ENCODE measurements at regions not wholly inside any gene's neighbourhood (a gene's known extent, or its start where the extent isn't known, plus 50 kb on each side); places are given as distances from the start of the nearest gene placed in this dataset.

DNA sequence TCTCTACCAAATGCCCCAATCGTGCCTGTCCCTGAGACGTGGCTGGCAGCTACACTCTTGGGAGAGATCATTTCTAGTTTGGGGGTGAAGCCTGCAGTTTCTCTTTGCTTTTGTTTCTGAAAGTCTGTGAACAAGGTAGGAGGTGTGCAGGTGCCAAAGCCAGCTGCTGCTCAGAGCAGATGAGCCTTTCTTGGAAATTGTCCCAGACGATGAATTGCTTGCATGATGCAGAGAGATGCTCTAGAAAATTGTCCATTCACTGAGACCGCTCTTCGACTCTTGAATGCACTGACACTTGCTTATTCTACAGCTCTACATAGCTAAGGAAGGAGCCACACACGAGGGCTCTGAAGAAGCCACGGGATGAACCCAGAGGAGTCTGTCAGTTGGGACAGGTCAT is 225.6 kb upstream of the E2F8 start:
- no peak overlapping the region for H3K4me3 ChIP-seq (ENCODE audit: insufficient read depth, low read depth, low read length, poor library complexity, severe bottlenecking)
- H3K4me1 ChIP-seq (ENCODE audit: control insufficient read depth, insufficient read depth, low read length, poor library complexity, severe bottlenecking) = no peaks in the 10 kb centered on the region
- no peaks in the 10 kb centered on the region for H3K9me3 ChIP-seq (ENCODE audit: control insufficient read depth, low read length)
- no peaks in the 10 kb centered on the region for H3K36me3 ChIP-seq (ENCODE audit: control insufficient read depth, insufficient read depth, low read length)
- H3K27me3 ChIP-seq (replicated peaks; ENCODE audit: control insufficient read depth, insufficient read depth, low read length, poor library complexity, severe bottlenecking) = no peaks in the 10 kb centered on the region
- no peak overlapping the region for H3K27ac ChIP-seq (ENCODE audit: insufficient read depth, low read length, poor library complexity, severe bottlenecking)
- DNase-seq = no peak

DNA sequence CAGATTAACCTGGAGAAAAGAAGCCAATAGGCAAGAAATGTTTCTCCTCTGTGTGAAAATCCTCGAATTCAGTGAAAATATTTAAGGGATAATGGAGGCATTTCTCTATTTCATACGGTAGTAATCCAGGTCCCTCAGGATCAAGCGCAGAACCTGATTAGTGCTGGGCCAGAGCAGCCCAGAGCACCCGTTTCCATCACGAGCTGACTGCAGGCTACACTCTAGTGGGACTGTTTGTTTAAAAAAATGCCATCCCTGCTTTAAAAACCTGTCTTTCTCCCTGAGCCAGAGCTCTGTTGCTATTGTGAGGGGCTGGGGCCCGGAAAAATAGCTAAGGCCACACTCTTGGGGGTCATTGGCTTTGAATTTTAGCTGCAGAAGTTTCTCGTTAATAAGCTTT is 223.2 kb upstream of the E2F8 start:
- no peak for DNase-seq
- no peaks in the 10 kb centered on the region for H3K36me3 ChIP-seq (ENCODE audit: control insufficient read depth, insufficient read depth, low read length)
- H3K4me1 ChIP-seq (ENCODE audit: control insufficient read depth, insufficient read depth, low read length, poor library complexity, severe bottlenecking) = no peaks in the 10 kb centered on the region
- H3K4me3 ChIP-seq (ENCODE audit: insufficient read depth, low read depth, low read length, poor library complexity, severe bottlenecking) = no peak overlapping the region
- H3K27ac ChIP-seq (ENCODE audit: insufficient read depth, low read length, poor library complexity, severe bottlenecking) = no peak overlapping the region
- no peaks in the 10 kb centered on the region for H3K9me3 ChIP-seq (ENCODE audit: control insufficient read depth, low read length)
- H3K27me3 ChIP-seq (replicated peaks; ENCODE audit: control insufficient read depth, insufficient read depth, low read length, poor library complexity, severe bottlenecking) = no peaks in the 10 kb centered on the region

DNA sequence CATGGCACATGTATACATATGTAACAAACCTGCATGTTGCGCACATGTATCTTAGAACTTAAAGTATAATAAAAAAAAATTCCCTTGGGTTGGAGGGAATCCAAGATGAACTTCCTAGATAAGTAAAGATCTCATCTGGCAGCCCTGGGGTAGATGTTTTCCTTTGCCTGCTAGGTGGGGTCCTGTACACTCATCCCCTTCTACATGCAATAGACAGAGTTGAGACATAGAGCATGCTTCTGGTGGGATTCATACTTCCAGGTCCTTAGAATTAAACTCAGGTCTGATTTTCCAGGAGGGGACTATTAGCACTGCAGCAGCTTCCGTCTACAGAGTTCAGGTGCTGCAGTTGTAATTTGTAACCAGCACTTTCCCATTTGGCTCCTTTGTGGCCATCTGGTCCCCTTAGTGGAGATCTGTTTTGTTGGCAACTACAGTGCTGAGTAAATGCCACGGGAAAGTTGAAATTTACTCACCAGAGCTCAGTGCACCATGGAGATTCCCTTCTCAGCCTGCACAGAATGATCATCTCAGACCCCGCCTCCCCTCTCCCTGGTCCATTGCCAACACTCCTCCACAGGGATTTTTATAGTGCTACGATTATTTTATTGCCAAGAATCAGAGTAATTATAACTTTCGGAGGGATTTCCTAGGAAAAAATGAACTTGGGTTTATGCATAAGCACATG is 220.1 kb upstream of the E2F8 start:
- Histone ChIP-seq H3K27ac (ENCODE audit: insufficient read depth, low read length, poor library complexity, severe bottlenecking) (no peak overlapping the region), H3K9me3 (ENCODE audit: control insufficient read depth, low read length) (no peaks in the 10 kb centered on the region), H3K36me3 (ENCODE audit: control insufficient read depth, insufficient read depth, low read length) (no peaks in the 10 kb centered on the region), H3K27me3 (replicated peaks; ENCODE audit: control insufficient read depth, insufficient read depth, low read length, poor library complexity, severe bottlenecking) (no peaks in the 10 kb centered on the region), H3K4me1 (ENCODE audit: control insufficient read depth, insufficient read depth, low read length, poor library complexity, severe bottlenecking) (no peaks in the 10 kb centered on the region), H3K4me3 (ENCODE audit: insufficient read depth, low read depth, low read length, poor library complexity, severe bottlenecking) (no peak overlapping the region)
- DNase-seq = no peak

DNA sequence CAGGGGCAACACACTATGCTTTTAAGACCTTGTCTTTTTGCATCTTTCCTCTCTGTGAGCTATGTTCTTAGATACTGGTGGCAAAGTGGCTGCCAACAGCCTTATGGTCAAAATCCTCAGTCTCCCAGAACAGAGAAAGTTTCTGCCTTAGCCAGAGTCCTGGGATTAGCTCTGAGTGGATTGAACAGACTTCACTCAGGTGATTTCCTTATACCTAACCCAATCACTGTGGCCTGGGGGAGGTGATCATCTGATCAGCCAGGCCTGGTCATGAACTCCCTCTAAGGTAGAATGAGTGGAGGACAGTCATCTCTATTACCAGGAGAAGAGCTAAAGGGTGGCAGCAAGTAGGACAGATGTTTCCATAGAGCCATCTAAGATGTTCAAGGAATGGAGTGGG is 218.5 kb upstream of the E2F8 start:
- Histone ChIP-seq H3K4me1 (ENCODE audit: control insufficient read depth, insufficient read depth, low read length, poor library complexity, severe bottlenecking) (no peaks in the 10 kb centered on the region), H3K9me3 (ENCODE audit: control insufficient read depth, low read length) (no peaks in the 10 kb centered on the region), H3K36me3 (ENCODE audit: control insufficient read depth, insufficient read depth, low read length) (no peaks in the 10 kb centered on the region), H3K27me3 (replicated peaks; ENCODE audit: control insufficient read depth, insufficient read depth, low read length, poor library complexity, severe bottlenecking) (no peaks in the 10 kb centered on the region), H3K4me3 (ENCODE audit: insufficient read depth, low read depth, low read length, poor library complexity, severe bottlenecking) (no peak overlapping the region), H3K27ac (ENCODE audit: insufficient read depth, low read length, poor library complexity, severe bottlenecking) (no peak overlapping the region)
- DNase-seq = no peak

DNA sequence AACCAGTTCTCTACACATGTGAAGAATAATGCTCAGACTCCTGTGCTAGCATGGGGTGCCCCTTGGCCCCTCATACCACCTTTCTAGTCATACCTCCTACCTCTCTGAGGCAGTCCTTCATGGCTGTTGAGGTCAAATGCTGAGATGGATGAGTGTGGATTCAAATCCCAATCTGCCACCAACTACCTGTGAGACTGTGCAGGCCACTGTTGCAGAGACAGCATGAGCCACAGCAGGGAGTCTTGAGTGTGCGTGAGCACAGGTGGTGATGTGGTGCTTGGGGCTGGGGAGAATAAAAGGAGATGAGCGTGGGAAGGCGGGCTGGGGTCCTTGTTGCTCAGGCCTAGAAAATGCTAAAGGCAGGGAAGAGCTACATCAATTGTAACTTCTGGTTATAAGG is 218.0 kb upstream of the E2F8 start:
- H3K36me3 ChIP-seq (ENCODE audit: control insufficient read depth, insufficient read depth, low read length) = no peaks in the 10 kb centered on the region
- H3K4me1 ChIP-seq (ENCODE audit: control insufficient read depth, insufficient read depth, low read length, poor library complexity, severe bottlenecking) = no peaks in the 10 kb centered on the region
- H3K27me3 ChIP-seq (replicated peaks; ENCODE audit: control insufficient read depth, insufficient read depth, low read length, poor library complexity, severe bottlenecking) = no peaks in the 10 kb centered on the region
- no peak for DNase-seq
- no peak overlapping the region for H3K4me3 ChIP-seq (ENCODE audit: insufficient read depth, low read depth, low read length, poor library complexity, severe bottlenecking)
- H3K27ac ChIP-seq (ENCODE audit: insufficient read depth, low read length, poor library complexity, severe bottlenecking) = no peak overlapping the region
- no peaks in the 10 kb centered on the region for H3K9me3 ChIP-seq (ENCODE audit: control insufficient read depth, low read length)

DNA sequence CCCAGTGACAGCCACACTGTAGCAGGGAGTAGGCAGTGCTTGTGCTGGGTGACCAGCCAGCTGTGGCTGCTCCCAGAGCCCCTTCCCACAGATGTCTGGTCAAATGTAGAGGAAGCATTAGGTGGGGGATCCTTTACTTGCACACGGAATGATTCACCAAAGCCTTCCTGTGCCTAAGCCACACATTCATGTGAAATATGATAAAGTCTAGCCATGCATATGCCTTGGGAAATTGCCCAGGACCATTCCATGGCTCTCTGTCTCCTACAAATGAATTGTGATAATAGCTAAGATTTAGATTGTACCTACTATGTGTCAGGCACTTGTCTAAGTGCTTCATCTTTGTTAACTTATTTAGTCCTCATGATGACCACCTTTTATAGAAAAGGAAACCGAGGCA is 217.5 kb upstream of the E2F8 start:
- H3K27me3 ChIP-seq (replicated peaks; ENCODE audit: control insufficient read depth, insufficient read depth, low read length, poor library complexity, severe bottlenecking) = no peaks in the 10 kb centered on the region
- no peaks in the 10 kb centered on the region for H3K9me3 ChIP-seq (ENCODE audit: control insufficient read depth, low read length)
- no peaks in the 10 kb centered on the region for H3K4me1 ChIP-seq (ENCODE audit: control insufficient read depth, insufficient read depth, low read length, poor library complexity, severe bottlenecking)
- H3K27ac ChIP-seq (ENCODE audit: insufficient read depth, low read length, poor library complexity, severe bottlenecking) = no peak overlapping the region
- no peak overlapping the region for H3K4me3 ChIP-seq (ENCODE audit: insufficient read depth, low read depth, low read length, poor library complexity, severe bottlenecking)
- no peaks in the 10 kb centered on the region for H3K36me3 ChIP-seq (ENCODE audit: control insufficient read depth, insufficient read depth, low read length)
- no peak for DNase-seq

DNA sequence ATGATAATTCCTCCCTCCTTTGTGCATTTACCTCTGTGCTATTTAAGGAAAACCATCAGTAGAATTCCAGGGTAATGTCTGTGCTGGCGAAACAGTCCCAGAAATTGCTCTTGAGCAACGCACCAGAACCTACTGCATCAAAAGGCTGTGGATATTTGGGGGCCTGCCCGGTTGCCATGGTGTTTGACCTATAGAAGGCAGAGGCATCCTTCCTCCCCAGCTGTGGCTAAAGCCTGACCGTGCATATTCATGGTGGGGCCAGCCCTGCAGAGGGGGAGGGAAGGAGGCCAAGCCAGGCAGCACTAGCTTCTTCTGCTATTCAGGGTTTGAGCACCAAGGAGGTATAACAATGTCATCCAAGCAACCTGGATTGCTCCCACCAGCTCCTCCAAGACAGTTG is 215.0 kb upstream of the E2F8 start:
- H3K4me1 ChIP-seq (ENCODE audit: control insufficient read depth, insufficient read depth, low read length, poor library complexity, severe bottlenecking) = no peaks in the 10 kb centered on the region
- H3K4me3 ChIP-seq (ENCODE audit: insufficient read depth, low read depth, low read length, poor library complexity, severe bottlenecking) = no peak overlapping the region
- H3K27me3 ChIP-seq (replicated peaks; ENCODE audit: control insufficient read depth, insufficient read depth, low read length, poor library complexity, severe bottlenecking) = no peaks in the 10 kb centered on the region
- no peak for DNase-seq
- no peaks in the 10 kb centered on the region for H3K9me3 ChIP-seq (ENCODE audit: control insufficient read depth, low read length)
- H3K36me3 ChIP-seq (ENCODE audit: control insufficient read depth, insufficient read depth, low read length) = no peaks in the 10 kb centered on the region
- H3K27ac ChIP-seq (ENCODE audit: insufficient read depth, low read length, poor library complexity, severe bottlenecking) = no peak overlapping the region

DNA sequence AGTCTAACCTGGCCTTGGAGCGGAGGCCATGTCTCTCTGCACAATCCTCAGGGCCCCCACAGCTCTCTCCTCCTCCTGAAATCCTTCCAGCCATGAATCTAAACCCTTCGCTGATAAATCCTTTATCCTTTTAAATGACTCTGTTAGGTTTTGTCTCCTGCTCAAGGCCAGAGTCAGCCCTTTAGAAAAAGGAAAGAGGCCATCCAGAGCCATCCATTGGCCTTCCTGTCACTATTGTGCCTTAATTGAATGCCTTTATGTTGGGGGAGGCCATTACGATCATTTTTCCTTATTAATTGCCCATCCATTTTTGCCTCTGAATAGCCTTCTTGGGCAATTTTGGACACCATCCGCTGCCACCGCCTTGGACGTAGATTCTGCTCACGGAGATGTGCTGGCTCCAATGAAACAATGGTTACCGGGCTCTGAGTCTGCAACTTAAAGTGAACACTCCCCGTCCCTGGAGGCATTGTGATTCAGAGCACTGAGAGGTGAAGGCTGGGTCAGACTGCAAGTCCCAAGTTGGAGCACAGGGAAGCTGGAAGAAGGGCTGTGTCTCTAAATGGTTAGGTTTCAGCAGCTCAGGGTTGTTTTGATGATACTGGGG is 213.0 kb upstream of the E2F8 start:
- Histone ChIP-seq H3K36me3 (ENCODE audit: control insufficient read depth, insufficient read depth, low read length) (no peaks in the 10 kb centered on the region), H3K4me3 (ENCODE audit: insufficient read depth, low read depth, low read length, poor library complexity, severe bottlenecking) (no peak overlapping the region), H3K9me3 (ENCODE audit: control insufficient read depth, low read length) (no peaks in the 10 kb centered on the region), H3K27ac (ENCODE audit: insufficient read depth, low read length, poor library complexity, severe bottlenecking) (no peak overlapping the region), H3K27me3 (replicated peaks; ENCODE audit: control insufficient read depth, insufficient read depth, low read length, poor library complexity, severe bottlenecking) (no peaks in the 10 kb centered on the region), H3K4me1 (ENCODE audit: control insufficient read depth, insufficient read depth, low read length, poor library complexity, severe bottlenecking) (no peaks in the 10 kb centered on the region)
- no peak for DNase-seq

DNA sequence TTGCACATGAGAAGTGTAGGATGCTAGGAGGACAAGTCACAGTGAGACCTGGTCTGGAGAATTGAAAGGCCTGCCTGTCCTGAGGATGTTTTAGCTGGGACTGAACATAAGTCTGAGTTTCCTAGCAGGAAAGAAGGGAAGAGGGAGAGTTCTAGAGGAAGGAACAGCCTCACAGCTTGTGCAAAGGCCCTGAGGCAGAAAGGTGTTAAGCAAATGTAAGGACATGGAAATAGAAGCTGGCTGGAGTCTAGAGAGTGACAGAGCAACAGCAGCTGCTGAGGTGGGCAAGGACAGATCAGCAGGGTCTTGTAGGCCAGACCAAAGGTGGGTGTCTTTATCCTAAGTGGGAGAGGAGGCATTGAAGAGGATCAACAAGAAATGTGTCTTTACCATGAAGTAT is 210.9 kb upstream of the E2F8 start:
- Histone ChIP-seq H3K27me3 (replicated peaks; ENCODE audit: control insufficient read depth, insufficient read depth, low read length, poor library complexity, severe bottlenecking) (no peaks in the 10 kb centered on the region), H3K4me3 (ENCODE audit: insufficient read depth, low read depth, low read length, poor library complexity, severe bottlenecking) (no peak overlapping the region), H3K27ac (ENCODE audit: insufficient read depth, low read length, poor library complexity, severe bottlenecking) (no peak overlapping the region), H3K36me3 (ENCODE audit: control insufficient read depth, insufficient read depth, low read length) (no peaks in the 10 kb centered on the region), H3K4me1 (ENCODE audit: control insufficient read depth, insufficient read depth, low read length, poor library complexity, severe bottlenecking) (no peaks in the 10 kb centered on the region), H3K9me3 (ENCODE audit: control insufficient read depth, low read length) (no peaks in the 10 kb centered on the region)
- DNase-seq = no peak

DNA sequence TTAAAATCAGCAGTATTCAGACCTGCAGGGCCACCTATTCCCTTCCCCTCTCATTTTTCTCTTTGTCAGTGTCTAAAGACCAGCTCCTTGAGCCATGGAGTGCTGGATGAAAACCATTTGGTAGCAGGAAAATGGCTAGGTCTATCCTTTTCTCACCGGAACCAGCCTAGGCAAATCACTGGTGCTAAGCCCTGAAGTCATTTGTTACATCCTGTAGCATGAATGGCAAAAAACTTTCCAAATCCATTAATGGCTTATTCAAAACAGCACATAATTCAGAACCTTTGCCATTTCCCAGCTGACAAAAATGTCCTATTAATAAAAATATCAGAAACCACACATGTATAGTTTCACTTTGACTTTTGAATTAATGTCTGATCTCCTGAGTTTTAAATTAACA is 209.5 kb upstream of the E2F8 start:
- Histone ChIP-seq H3K27ac (ENCODE audit: insufficient read depth, low read length, poor library complexity, severe bottlenecking) (no peak overlapping the region), H3K9me3 (ENCODE audit: control insufficient read depth, low read length) (no peaks in the 10 kb centered on the region), H3K4me3 (ENCODE audit: insufficient read depth, low read depth, low read length, poor library complexity, severe bottlenecking) (no peak overlapping the region), H3K4me1 (ENCODE audit: control insufficient read depth, insufficient read depth, low read length, poor library complexity, severe bottlenecking) (no peaks in the 10 kb centered on the region), H3K27me3 (replicated peaks; ENCODE audit: control insufficient read depth, insufficient read depth, low read length, poor library complexity, severe bottlenecking) (no peaks in the 10 kb centered on the region), H3K36me3 (ENCODE audit: control insufficient read depth, insufficient read depth, low read length) (no peaks in the 10 kb centered on the region)
- DNase-seq = no peak
